ENCODE measurements at regions not wholly inside any gene's neighbourhood (a gene's known extent, or its start where the extent isn't known, plus 50 kb on each side); places are given as distances from the start of the nearest gene placed in this dataset.
"Not testable (repeated sequence)": the region's sequence is repeated elsewhere in the genome, so short reads cannot be mapped to it uniquely, and the experiment has no call there.

DNA sequence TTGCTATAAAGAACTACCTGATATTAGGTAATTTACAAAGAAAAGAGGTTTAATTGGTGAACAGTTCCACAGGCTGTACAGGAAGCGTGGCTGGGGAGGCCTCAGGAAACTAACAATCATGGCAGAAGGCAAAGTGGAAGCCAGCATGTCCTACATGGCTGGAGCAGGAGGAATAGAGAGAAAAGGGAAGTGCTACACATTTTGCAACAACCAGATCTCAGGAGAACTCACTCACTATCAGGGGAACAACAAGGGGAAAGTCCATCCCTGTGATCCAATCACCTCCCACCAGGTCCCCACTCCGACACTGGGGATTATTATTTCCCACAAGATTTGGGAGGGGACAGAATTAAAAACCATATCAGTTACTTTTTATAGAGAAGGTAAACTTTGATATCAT is 273.5 kb upstream of the MMADHC start:
- Histone ChIP-seq H3K36me3 (no peaks in the 10 kb centered on the region), H3K27ac (peak overlapping the region; percentile 20), H3K4me1 (peaks cover 13% of the 10 kb centered on the region), H3K4me3 (no peak overlapping the region), H3K27me3 (no peaks in the 10 kb centered on the region), H3K9me3 (no peaks in the 10 kb centered on the region)
- TF ChIP-seq POLR2AphosphoS5 (IDR thresholded peaks at IDR 0.05), result no peak
- TF ChIP-seq EP300 (IDR thresholded peaks at IDR 0.05), result no peak
- TF ChIP-seq, protein P1, sequence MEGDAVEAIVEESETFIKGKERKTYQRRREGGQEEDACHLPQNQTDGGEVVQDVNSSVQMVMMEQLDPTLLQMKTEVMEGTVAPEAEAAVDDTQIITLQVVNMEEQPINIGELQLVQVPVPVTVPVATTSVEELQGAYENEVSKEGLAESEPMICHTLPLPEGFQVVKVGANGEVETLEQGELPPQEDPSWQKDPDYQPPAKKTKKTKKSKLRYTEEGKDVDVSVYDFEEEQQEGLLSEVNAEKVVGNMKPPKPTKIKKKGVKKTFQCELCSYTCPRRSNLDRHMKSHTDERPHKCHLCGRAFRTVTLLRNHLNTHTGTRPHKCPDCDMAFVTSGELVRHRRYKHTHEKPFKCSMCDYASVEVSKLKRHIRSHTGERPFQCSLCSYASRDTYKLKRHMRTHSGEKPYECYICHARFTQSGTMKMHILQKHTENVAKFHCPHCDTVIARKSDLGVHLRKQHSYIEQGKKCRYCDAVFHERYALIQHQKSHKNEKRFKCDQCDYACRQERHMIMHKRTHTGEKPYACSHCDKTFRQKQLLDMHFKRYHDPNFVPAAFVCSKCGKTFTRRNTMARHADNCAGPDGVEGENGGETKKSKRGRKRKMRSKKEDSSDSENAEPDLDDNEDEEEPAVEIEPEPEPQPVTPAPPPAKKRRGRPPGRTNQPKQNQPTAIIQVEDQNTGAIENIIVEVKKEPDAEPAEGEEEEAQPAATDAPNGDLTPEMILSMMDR (IDR thresholded peaks at IDR 0.05), result no peak
- no peak for TF ChIP-seq POLR2A (IDR thresholded peaks at IDR 0.05)
- no peak for DNase-seq (ENCODE audit: low spot score in 2 of 2)
- 93% methylated on average over 2 of the region's 2 CpGs for WGBS

DNA sequence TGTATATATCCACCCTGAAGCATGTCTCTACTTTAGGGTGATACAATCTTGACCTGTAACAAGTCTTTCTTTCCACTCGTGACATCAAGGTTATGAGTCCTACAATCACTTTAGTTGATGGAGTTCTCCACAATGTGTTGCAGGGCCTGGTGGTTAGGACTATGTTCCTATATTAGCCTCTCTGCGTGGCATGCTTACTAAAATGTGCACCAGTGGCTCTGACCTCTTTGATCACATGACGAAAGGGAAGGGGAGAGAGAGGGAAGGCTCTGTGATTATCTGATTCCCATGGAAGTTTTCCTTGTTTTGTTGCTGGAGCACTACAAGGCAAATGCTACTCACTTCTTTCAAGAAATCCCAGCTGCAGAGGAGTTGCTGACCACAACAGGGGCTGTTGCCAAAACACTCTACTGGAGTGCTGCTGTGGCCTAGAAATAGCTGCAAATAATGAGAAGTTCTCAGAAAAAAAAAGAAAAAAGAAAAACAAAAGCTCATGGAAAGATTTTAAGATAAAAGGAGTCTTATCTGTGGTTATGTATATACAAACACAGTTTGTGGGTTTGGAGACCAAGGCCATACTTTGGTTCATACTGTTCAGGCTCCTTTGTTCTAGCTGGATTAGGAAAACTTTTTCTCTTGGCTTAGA is 272.8 kb upstream of the MMADHC start:
- peak overlapping the region; percentile 50 for H3K27ac ChIP-seq
- no peak for DNase-seq (ENCODE audit: low spot score in 2 of 2)
- no peaks in the 10 kb centered on the region for H3K36me3 ChIP-seq
- WGBS, result 72% methylated on average over 3 of the region's 3 CpGs
- H3K4me3 ChIP-seq, result no peak overlapping the region
- peaks cover 13% of the 10 kb centered on the region for H3K4me1 ChIP-seq
- TF ChIP-seq EP300 (IDR thresholded peaks at IDR 0.05) (no peak), POLR2AphosphoS5 (IDR thresholded peaks at IDR 0.05) (no peak), POLR2A (IDR thresholded peaks at IDR 0.05) (no peak)
- TF ChIP-seq, protein P1 (IDR thresholded peaks at IDR 0.05), result no peak
- H3K27me3 ChIP-seq, result no peaks in the 10 kb centered on the region
- no peaks in the 10 kb centered on the region for H3K9me3 ChIP-seq

DNA sequence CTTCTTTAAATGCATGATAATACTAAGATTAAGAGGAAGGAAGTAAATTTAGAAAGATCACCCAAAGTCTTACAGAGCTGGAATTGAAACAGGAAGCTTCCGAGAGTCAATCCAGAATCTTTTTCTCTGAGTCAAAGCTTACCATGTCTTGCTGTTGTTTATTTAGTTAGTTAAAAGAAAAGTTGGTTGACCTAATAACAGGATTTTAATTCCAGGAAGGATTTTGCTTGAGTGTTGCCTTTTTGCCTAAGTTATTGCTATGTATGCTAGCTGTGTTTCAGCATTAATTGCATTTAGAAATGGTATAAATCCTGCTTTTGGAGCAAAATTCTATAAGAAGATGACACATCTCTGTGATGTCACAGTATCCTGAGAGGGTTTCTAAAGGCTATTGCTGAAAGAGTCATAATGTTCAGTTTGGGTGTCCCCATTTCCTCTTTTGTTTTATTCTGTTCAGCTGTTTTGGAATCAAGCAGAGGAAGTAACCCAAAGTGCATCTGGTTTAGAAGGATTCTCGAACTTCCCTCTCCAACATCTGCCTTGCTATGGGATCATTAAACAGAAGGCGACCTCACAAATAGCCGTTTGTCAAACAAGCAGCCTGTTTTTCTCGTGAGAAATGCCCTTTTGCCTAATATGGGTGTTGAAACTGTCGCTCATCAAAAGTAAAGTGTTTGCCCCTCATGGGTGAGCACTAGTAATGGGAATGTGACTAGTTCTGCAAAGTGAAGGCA is 271.5 kb upstream of the MMADHC start:
- Histone ChIP-seq H3K4me3 (no peak overlapping the region), H3K4me1 (peaks cover 13% of the 10 kb centered on the region), H3K9me3 (no peaks in the 10 kb centered on the region), H3K36me3 (no peaks in the 10 kb centered on the region), H3K27me3 (no peaks in the 10 kb centered on the region), H3K27ac (peak overlapping the region; percentile 45)
- 45% methylated on average over 6 of the region's 6 CpGs for WGBS
- no peak for DNase-seq (ENCODE audit: low spot score in 2 of 2)
- TF ChIP-seq, protein P1 (IDR thresholded peaks at IDR 0.05), result no peak
- TF ChIP-seq POLR2AphosphoS5 (IDR thresholded peaks at IDR 0.05), result peak in 1 of 3 donors; percentile 14

DNA sequence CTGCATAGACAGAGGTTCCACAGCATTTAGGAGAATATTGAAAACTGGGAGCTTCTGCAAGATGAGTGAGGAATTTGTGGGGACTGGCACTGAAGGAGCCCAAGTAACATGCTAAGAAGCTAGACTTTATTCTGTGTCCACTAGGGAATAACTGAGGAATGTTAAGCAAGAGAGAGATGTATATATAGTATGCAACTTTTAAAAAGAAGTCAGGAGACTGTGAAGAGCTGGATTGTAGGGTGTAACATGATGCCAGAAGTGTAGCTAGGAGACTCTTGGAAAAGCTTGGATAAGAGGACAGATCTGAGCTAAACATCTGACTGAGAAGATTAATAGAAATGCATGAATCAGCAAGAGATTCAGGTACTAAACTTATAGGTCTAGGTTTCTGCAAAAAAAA is 270.6 kb upstream of the MMADHC start:
- no peak overlapping the region for H3K27ac ChIP-seq

DNA sequence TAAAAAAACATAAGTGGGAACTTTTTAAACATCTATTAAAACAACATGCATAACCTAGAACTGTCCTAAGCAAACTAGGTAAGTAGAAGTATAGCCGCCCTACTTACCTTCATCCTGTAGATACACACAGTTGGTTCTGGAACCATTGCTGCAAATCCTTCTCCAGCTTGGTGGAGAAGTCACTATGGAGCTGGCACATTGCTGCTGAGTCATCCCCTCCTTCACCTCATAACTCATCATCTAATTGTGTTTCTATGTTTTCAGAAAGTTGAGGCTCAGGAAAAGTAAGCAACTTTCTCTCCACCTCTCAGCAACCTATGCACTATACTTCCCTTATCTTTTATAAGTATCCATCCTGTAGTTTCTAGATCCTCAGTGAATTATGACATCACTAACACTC is 269.8 kb upstream of the MMADHC start:
- WGBS, result 87% methylated on average over 1 of the region's 1 CpG

More for the DNA sequence above, 270.6 kb upstream of the MMADHC start:
- no peaks in the 10 kb centered on the region for H3K9me3 ChIP-seq
- no peak for DNase-seq (ENCODE audit: low spot score in 2 of 2)
- H3K4me3 ChIP-seq, result no peak overlapping the region
- H3K36me3 ChIP-seq, result no peaks in the 10 kb centered on the region
- TF ChIP-seq POLR2AphosphoS5 (IDR thresholded peaks at IDR 0.05), result no peak
- no peak for TF ChIP-seq EP300 (IDR thresholded peaks at IDR 0.05)
- TF ChIP-seq POLR2A (IDR thresholded peaks at IDR 0.05), result no peak
- TF ChIP-seq, protein P1 (IDR thresholded peaks at IDR 0.05), result no peak
- no peaks in the 10 kb centered on the region for H3K27me3 ChIP-seq
- H3K4me1 ChIP-seq, result peaks cover 13% of the 10 kb centered on the region

DNA sequence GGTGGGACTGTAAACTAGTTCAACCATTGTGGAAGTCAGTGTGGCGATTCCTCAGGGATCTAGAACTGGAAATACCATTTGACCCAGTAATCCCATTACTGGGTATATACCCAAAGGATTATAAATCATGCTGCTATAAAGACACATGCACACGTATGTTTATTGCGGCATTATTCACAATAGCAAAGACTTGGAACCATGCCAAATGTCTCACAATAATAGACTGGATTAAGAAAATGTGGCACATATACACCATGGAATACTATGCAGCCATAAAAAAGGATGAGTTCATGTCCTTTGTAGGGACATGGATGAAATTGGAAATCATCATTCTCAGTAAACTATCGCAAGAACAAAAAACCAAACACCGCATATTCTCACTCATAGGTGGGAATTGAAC is 268.3 kb upstream of the MMADHC start:
- WGBS, result 93% methylated on average over 4 of the region's 5 CpGs

More for the DNA sequence above, 269.8 kb upstream of the MMADHC start:
- no peak for DNase-seq (ENCODE audit: low spot score in 2 of 2)
- Histone ChIP-seq H3K27ac (no peak overlapping the region), H3K27me3 (no peaks in the 10 kb centered on the region), H3K4me3 (no peak overlapping the region), H3K4me1 (peaks cover 13% of the 10 kb centered on the region), H3K9me3 (no peaks in the 10 kb centered on the region), H3K36me3 (no peaks in the 10 kb centered on the region)
- TF ChIP-seq POLR2A (IDR thresholded peaks at IDR 0.05), result no peak
- TF ChIP-seq, protein P1 (IDR thresholded peaks at IDR 0.05), result no peak
- no peak for TF ChIP-seq POLR2AphosphoS5 (IDR thresholded peaks at IDR 0.05)
- no peak for TF ChIP-seq EP300 (IDR thresholded peaks at IDR 0.05)

More for the DNA sequence above, 268.3 kb upstream of the MMADHC start:
- not testable (repeated sequence) for H3K4me3 ChIP-seq; H3K9me3 ChIP-seq; DNase-seq (ENCODE audit: low spot score in 2 of 2); H3K36me3 ChIP-seq; H3K27me3 ChIP-seq; H3K27ac ChIP-seq
- peaks cover 13% of the 10 kb centered on the region for H3K4me1 ChIP-seq

Data from suprapubic skin (tissue), 4 donors.